ENCODE measurements at regions not wholly inside any gene's neighbourhood (a gene's known extent, or its start where the extent isn't known, plus 50 kb on each side); places are given as distances from the start of the nearest gene placed in this dataset.

DNA sequence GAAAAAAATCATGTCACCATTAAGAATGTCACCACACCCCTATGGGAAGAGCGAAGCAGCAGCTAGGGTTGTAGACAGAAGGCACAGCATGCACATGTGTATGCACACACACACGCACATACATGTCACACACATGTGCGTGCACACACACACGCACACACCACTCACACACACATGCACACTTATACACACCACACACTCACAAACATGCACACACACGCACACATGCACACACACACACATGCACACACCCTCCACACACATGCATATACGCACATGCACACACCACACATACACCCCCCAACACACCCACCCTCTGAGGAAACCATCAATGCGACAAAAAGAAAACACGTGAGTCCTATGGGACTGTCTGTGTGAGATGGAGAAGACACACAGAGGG lies 205.4 kb downstream of the ENGASE start:
- no peak overlapping the region for H3K4me3 ChIP-seq
- H3K4me1 ChIP-seq (replicated peaks; ENCODE audit: insufficient read depth): no peaks in the 10 kb centered on the region
- POLR2A ChIA-PET (ENCODE audit: unreplicated experiment): no interaction called here
- no peak for DNase-seq
- intact Hi-C loops (cut with micrococcal nuclease; ENCODE audit: unreplicated experiment): no loop called here
- CTCF ChIA-PET: no interaction called here
- BruUV-seq (replicated peaks): no TSS peak
- no peaks in the 10 kb centered on the region for H3K36me3 ChIP-seq (ENCODE audit: low read depth)
- H4K20me1 ChIP-seq (ENCODE audit: insufficient read depth): no peaks in the 10 kb centered on the region
- no peak overlapping the region for H3K27ac ChIP-seq
- H3K9me2 ChIP-seq (ENCODE audit: insufficient read depth): no peaks in the 10 kb centered on the region
- no peak for TF ChIP-seq CTCF (conservative IDR thresholded peaks at IDR 0.05)
- TF ChIP-seq EZH2 (IDR thresholded peaks at IDR 0.05; ENCODE audit: low read depth): no peak
- H3K79me2 ChIP-seq (ENCODE audit: low read depth): no peaks in the 10 kb centered on the region
- peaks cover 79% of the 10 kb centered on the region for H3K27me3 ChIP-seq (ENCODE audit: insufficient read depth, low read depth)
- no peaks in the 10 kb centered on the region for H3K9me3 ChIP-seq (ENCODE audit: insufficient read depth, low read depth)
- no peaks in the 10 kb centered on the region for H3F3A ChIP-seq (ENCODE audit: insufficient read depth, low read depth)
- H3K4me2 ChIP-seq: no peak overlapping the region
- H2AFZ ChIP-seq: no peak overlapping the region

DNA sequence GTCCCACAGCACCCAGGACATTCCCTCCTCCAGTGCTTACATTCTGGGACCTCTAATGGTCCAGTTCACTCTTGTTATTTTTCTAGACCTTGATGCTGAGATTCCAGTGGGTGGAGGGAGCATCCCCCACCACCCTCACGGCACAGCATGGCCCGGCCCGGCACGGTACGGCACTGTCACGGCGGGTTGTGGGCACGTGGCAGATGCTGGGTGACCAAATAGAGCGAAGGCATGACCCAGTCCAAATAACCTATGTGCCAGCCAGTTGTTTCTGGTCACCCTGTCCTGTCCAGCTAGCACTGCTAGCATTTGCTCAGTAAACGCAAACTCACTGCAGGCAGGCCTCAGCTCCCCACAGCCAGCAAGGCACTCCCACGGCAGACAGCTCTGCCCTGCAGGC lies 204.7 kb downstream of the ENGASE start:
- POLR2A ChIA-PET (ENCODE audit: unreplicated experiment): no interaction called here
- intact Hi-C loops (cut with micrococcal nuclease; ENCODE audit: unreplicated experiment): no loop called here

DNA sequence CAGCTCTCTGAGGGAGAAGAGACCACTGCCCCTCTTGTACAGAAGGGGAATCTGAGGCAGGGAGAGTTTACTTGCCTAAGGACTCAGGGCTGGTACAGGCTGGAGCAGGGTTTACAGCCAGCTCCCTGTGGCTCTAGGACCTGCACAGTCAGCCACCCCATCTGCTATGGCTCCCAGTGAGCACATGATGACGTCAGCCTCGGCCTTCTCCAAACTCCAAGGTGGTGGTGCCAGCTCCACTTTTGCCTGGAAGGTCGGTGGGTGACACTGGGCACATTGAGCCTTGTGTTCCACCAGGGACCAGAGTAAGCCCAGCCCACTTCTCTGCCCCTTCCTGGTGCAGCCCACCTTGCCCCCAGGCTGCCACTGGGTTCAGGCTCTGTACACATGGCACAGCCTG lies 202.2 kb downstream of the ENGASE start:
- no peaks in the 10 kb centered on the region for H3F3A ChIP-seq (ENCODE audit: insufficient read depth, low read depth)
- no peaks in the 10 kb centered on the region for H3K36me3 ChIP-seq (ENCODE audit: low read depth)
- ChIA-PET CTCF (no interaction called here), POLR2A (ENCODE audit: unreplicated experiment) (no interaction called here)
- no peak for DNase-seq
- no peaks in the 10 kb centered on the region for H3K79me2 ChIP-seq (ENCODE audit: low read depth)
- BruUV-seq (replicated peaks): no TSS peak
- H3K9me2 ChIP-seq (ENCODE audit: insufficient read depth): no peaks in the 10 kb centered on the region
- no peak for TF ChIP-seq EZH2 (IDR thresholded peaks at IDR 0.05; ENCODE audit: low read depth)
- no peak for TF ChIP-seq CTCF (conservative IDR thresholded peaks at IDR 0.05)
- H3K4me1 ChIP-seq (replicated peaks; ENCODE audit: insufficient read depth): no peaks in the 10 kb centered on the region
- H3K27me3 ChIP-seq (ENCODE audit: insufficient read depth, low read depth): peaks cover 58% of the 10 kb centered on the region
- no peaks in the 10 kb centered on the region for H4K20me1 ChIP-seq (ENCODE audit: insufficient read depth)
- no peaks in the 10 kb centered on the region for H3K9me3 ChIP-seq (ENCODE audit: insufficient read depth, low read depth)
- no peak overlapping the region for H2AFZ ChIP-seq
- H3K4me2 ChIP-seq: no peak overlapping the region
- intact Hi-C loops (cut with micrococcal nuclease; ENCODE audit: unreplicated experiment): no loop called here
- no peak overlapping the region for H3K27ac ChIP-seq
- H3K4me3 ChIP-seq: no peak overlapping the region

More for the DNA sequence above, 204.7 kb downstream of the ENGASE start:
- H3K4me1 ChIP-seq (replicated peaks; ENCODE audit: insufficient read depth): no peaks in the 10 kb centered on the region
- no peaks in the 10 kb centered on the region for H3K9me2 ChIP-seq (ENCODE audit: insufficient read depth)
- H3K79me2 ChIP-seq (ENCODE audit: low read depth): no peaks in the 10 kb centered on the region
- CTCF ChIA-PET: no interaction called here
- H3K4me3 ChIP-seq: no peak overlapping the region
- no peaks in the 10 kb centered on the region for H3K36me3 ChIP-seq (ENCODE audit: low read depth)
- no TSS peak for BruUV-seq (replicated peaks)
- H3F3A ChIP-seq (ENCODE audit: insufficient read depth, low read depth): no peaks in the 10 kb centered on the region
- TF ChIP-seq CTCF (conservative IDR thresholded peaks at IDR 0.05) (no peak), EZH2 (IDR thresholded peaks at IDR 0.05; ENCODE audit: low read depth) (no peak)
- DNase-seq: no peak
- H3K9me3 ChIP-seq (ENCODE audit: insufficient read depth, low read depth): no peaks in the 10 kb centered on the region
- peaks cover 72% of the 10 kb centered on the region for H3K27me3 ChIP-seq (ENCODE audit: insufficient read depth, low read depth)
- H4K20me1 ChIP-seq (ENCODE audit: insufficient read depth): no peaks in the 10 kb centered on the region
- no peak overlapping the region for H3K4me2 ChIP-seq
- no peak overlapping the region for H2AFZ ChIP-seq
- no peak overlapping the region for H3K27ac ChIP-seq
